HL-60 (cell line): ENCODE measurements at regions not wholly inside any gene's neighbourhood (a gene's known extent, or its start where the extent isn't known, plus 50 kb on each side); places are given as distances from the start of the nearest gene placed in this dataset.

Experiments used
- DNase-seq, 2 experiments: peaks; one replicate each; pipeline ENCODE4 v3.0.0-alpha.2; 2010 to 2020; ENCODE audit warnings: low read depth in 1 of 2, low spot score in 1 of 2
- H3K27ac ChIP-seq: fragments of 250-450 bp; sonication (Bioruptor Pico); replicated peaks from 2 replicates; pipeline ENCODE4 v1.5.1; 2020; ENCODE audit warnings: mild to moderate bottlenecking, moderate library complexity
- H3K27me3 ChIP-seq: fragments of 250-450 bp; sonication (Bioruptor Pico); 2 replicates; pipeline ENCODE4 v1.5.1; 2021; ENCODE audit warnings: mild to moderate bottlenecking, moderate library complexity; ENCODE audit not compliant: insufficient read depth, poor library complexity, severe bottlenecking
- H3K4me3 ChIP-seq: replicated peaks from 2 replicates; pipeline ENCODE4 v1.5.1; 2011; ENCODE audit warnings: mild to moderate bottlenecking, control low read depth, low read length; ENCODE audit not compliant: insufficient read depth
- CTCF ChIP-seq: IDR thresholded peaks from one replicate; pipeline ENCODE4 v1.5.1; 2011; ENCODE audit warnings: low read length, control low read depth, inconsistent platforms; ENCODE audit not compliant: insufficient read depth
- GABPA ChIP-seq: IDR thresholded peaks from 2 replicates; pipeline ENCODE4 v1.6.1; 2012; ENCODE audit warnings: low read depth
- POLR2AphosphoS5 ChIP-seq: IDR thresholded peaks from 2 replicates; pipeline ENCODE4 v1.6.1; 2012; ENCODE audit warnings: low read depth
- REST ChIP-seq: IDR thresholded peaks from 2 replicates; pipeline ENCODE4 v1.6.1; 2012; ENCODE audit warnings: low read depth; ENCODE audit not compliant: insufficient replicate concordance
- SPI1 ChIP-seq: IDR thresholded peaks from 2 replicates; pipeline ENCODE4 v1.6.1; 2012; ENCODE audit warnings: low read depth, mild to moderate bottlenecking, borderline replicate concordance

GRCh38 chr14:41549821-41550607, 56.7 kb upstream of the LRFN5 start:
- no peak overlapping the region for H3K27ac ChIP-seq
- no peak for DNase-seq
- TF ChIP-seq GABPA: no peak
- TF ChIP-seq REST: no peak
- no peak for TF ChIP-seq POLR2AphosphoS5
- no peak for TF ChIP-seq SPI1
- no peak for TF ChIP-seq CTCF
- H3K27me3 ChIP-seq: no peaks in the 10 kb centered on the region
- no peak overlapping the region for H3K4me3 ChIP-seq

GRCh38 chr14:41549282-41549681, 57.4 kb upstream of the LRFN5 start:
- Histone ChIP-seq H3K27ac (no peak overlapping the region), H3K27me3 (no peaks in the 10 kb centered on the region), H3K4me3 (no peak overlapping the region)
- no peak for TF ChIP-seq CTCF
- TF ChIP-seq REST: no peak
- no peak for TF ChIP-seq SPI1
- no peak for DNase-seq

GRCh38 chr14:41548666-41549065, 58.0 kb upstream of the LRFN5 start:
- no peak overlapping the region for H3K27ac ChIP-seq
- H3K4me3 ChIP-seq: no peak overlapping the region
- no peaks in the 10 kb centered on the region for H3K27me3 ChIP-seq
- no peak for TF ChIP-seq REST
- no peak for TF ChIP-seq GABPA
- TF ChIP-seq POLR2AphosphoS5: no peak
- no peak for TF ChIP-seq CTCF
- no peak for TF ChIP-seq SPI1
- DNase-seq: no peak
